ENCODE measurements at regions not wholly inside any gene's neighbourhood (a gene's known extent, or its start where the extent isn't known, plus 50 kb on each side); places are given as distances from the start of the nearest gene placed in this dataset.

GRCh38 chr17:77482375-77483127 lies 341.8 kb downstream of the SEC14L1 start:
- Mint-ChIP-seq H3K4me1 (ENCODE audit: unreplicated experiment) (peaks cover 32% of the 10 kb centered on the region), H3K4me3 (ENCODE audit: unreplicated experiment) (no peak overlapping the region), H3K27me3 (ENCODE audit: unreplicated experiment) (peaks cover 16% of the 10 kb centered on the region), H3K27ac (ENCODE audit: unreplicated experiment) (no peak overlapping the region), H3K9me3 (ENCODE audit: unreplicated experiment) (no peaks in the 10 kb centered on the region), H3K36me3 (ENCODE audit: low read depth, unreplicated experiment) (peaks cover 20% of the 10 kb centered on the region)
- no peak for DNase-seq (ENCODE audit: low spot score)
- TF ChIP-seq CTCF (IDR thresholded peaks at IDR 0.05; ENCODE audit: unreplicated experiment), result no peak

GRCh38 chr17:77483128-77483598 lies 342.4 kb downstream of the SEC14L1 start:
- peaks cover 23% of the 10 kb centered on the region for H3K36me3 Mint-ChIP-seq (ENCODE audit: low read depth, unreplicated experiment)
- H3K9me3 Mint-ChIP-seq (ENCODE audit: unreplicated experiment), result no peaks in the 10 kb centered on the region
- peaks cover 12% of the 10 kb centered on the region for H3K27me3 Mint-ChIP-seq (ENCODE audit: unreplicated experiment)
- H3K4me1 Mint-ChIP-seq (ENCODE audit: unreplicated experiment), result peaks cover 25% of the 10 kb centered on the region
- H3K4me3 Mint-ChIP-seq (ENCODE audit: unreplicated experiment), result no peak overlapping the region
- TF ChIP-seq CTCF (IDR thresholded peaks at IDR 0.05; ENCODE audit: unreplicated experiment), result no peak
- DNase-seq (ENCODE audit: low spot score), result no peak
- no peak overlapping the region for H3K27ac Mint-ChIP-seq (ENCODE audit: unreplicated experiment)

- no peak for DNase-seq (ENCODE audit: low spot score)
- no peak overlapping the region for H3K4me3 Mint-ChIP-seq (ENCODE audit: unreplicated experiment)
- no peaks in the 10 kb centered on the region for H3K9me3 Mint-ChIP-seq (ENCODE audit: unreplicated experiment)
- H3K27ac Mint-ChIP-seq (ENCODE audit: unreplicated experiment), result no peak overlapping the region
- peaks cover 18% of the 10 kb centered on the region for H3K4me1 Mint-ChIP-seq (ENCODE audit: unreplicated experiment)
- H3K27me3 Mint-ChIP-seq (ENCODE audit: unreplicated experiment), result peaks cover 16% of the 10 kb centered on the region
- TF ChIP-seq CTCF (IDR thresholded peaks at IDR 0.05; ENCODE audit: unreplicated experiment), result no peak
- peaks cover 23% of the 10 kb centered on the region for H3K36me3 Mint-ChIP-seq (ENCODE audit: low read depth, unreplicated experiment)
Measured at GRCh38 chr17:77484111-77484510, 343.3 kb downstream of the SEC14L1 start.

GRCh38 chr17:77485089-77485833 lies 344.5 kb downstream of the SEC14L1 start:
- peaks cover 23% of the 10 kb centered on the region for H3K36me3 Mint-ChIP-seq (ENCODE audit: low read depth, unreplicated experiment)
- no peak for TF ChIP-seq CTCF (IDR thresholded peaks at IDR 0.05; ENCODE audit: unreplicated experiment)
- H3K4me1 Mint-ChIP-seq (ENCODE audit: unreplicated experiment), result peaks cover 8% of the 10 kb centered on the region
- H3K9me3 Mint-ChIP-seq (ENCODE audit: unreplicated experiment), result no peaks in the 10 kb centered on the region
- DNase-seq (ENCODE audit: low spot score), result no peak
- H3K4me3 Mint-ChIP-seq (ENCODE audit: unreplicated experiment), result no peak overlapping the region
- peaks cover 13% of the 10 kb centered on the region for H3K27me3 Mint-ChIP-seq (ENCODE audit: unreplicated experiment)
- H3K27ac Mint-ChIP-seq (ENCODE audit: unreplicated experiment), result no peak overlapping the region

- Mint-ChIP-seq H3K36me3 (ENCODE audit: low read depth, unreplicated experiment) (peaks cover 19% of the 10 kb centered on the region), H3K9me3 (ENCODE audit: unreplicated experiment) (no peaks in the 10 kb centered on the region), H3K4me1 (ENCODE audit: unreplicated experiment) (peaks cover 6% of the 10 kb centered on the region), H3K4me3 (ENCODE audit: unreplicated experiment) (no peak overlapping the region), H3K27ac (ENCODE audit: unreplicated experiment) (no peak overlapping the region), H3K27me3 (ENCODE audit: unreplicated experiment) (peaks cover 11% of the 10 kb centered on the region)
- no peak for TF ChIP-seq CTCF (IDR thresholded peaks at IDR 0.05; ENCODE audit: unreplicated experiment)
- DNase-seq (ENCODE audit: low spot score), result no peak
Measured at GRCh38 chr17:77487211-77487629, 346.5 kb downstream of the SEC14L1 start.
